Right cardiac atrium (tissue), 5 donors: ENCODE measurements at regions not wholly inside any gene's neighbourhood (a gene's known extent, or its start where the extent isn't known, plus 50 kb on each side); places are given as distances from the start of the nearest gene placed in this dataset.
"Not testable (repeated sequence)": the region's sequence is repeated elsewhere in the genome, so short reads cannot be mapped to it uniquely, and the experiment has no call there.

Experiments used
- ATAC-seq, 2 donors: fragments of 200-7000 bp; cut with Tn5 transposase; one replicate each; pipeline versions ENCODE4 v1.8.0 to v1.9.1; 2020; ENCODE audit warnings: moderate library complexity in 2 of 2, mild to moderate bottlenecking in 1 of 2
- DNase-seq, 3 donors: peaks; one replicate each; pipeline ENCODE4 v3.0.0-alpha.2; 2020
- H3K27ac ChIP-seq: one replicate; pipeline ENCODE4 v1.5.1; 2013; ENCODE audit warnings: mild to moderate bottlenecking, low read length, control low read depth, moderate library complexity
- H3K27me3 ChIP-seq: one replicate; pipeline ENCODE4 v1.6.1; 2013; ENCODE audit not compliant: control insufficient read depth, insufficient read depth
- H3K4me1 ChIP-seq: one replicate; pipeline ENCODE4 v1.6.1; 2013; ENCODE audit warnings: low read length; ENCODE audit not compliant: control insufficient read depth, insufficient read depth
- H3K4me3 ChIP-seq: one replicate; pipeline ENCODE4 v1.5.1; 2013; ENCODE audit warnings: low read length, control low read depth
- H3K9me3 ChIP-seq: one replicate; pipeline ENCODE4 v1.6.1; 2013; ENCODE audit warnings: low read length; ENCODE audit not compliant: control insufficient read depth
- WGBS: extraction: QIAGEN DNeasy Blood & Tissue Kit; methylation state at CpG from one replicate; pipeline ENCODE4 v1.1.7; 2013; 5-methylcytosine and 5-hydroxymethylcytosine counted together
- intact Hi-C, 4 donors: fragments of 100-400 bp; cut with DNase I; formaldehyde crosslinking; loops; one replicate each; pipeline versions ENCODE4 v1.11.0 to v1.14.0; 2022 to 2023
- donor health status: healthy with polysubstance abuse.
- donor health status: DM: no; HTN: yes; CAD: no.
- donor health status: DM: no; HTN: no; CAD: no.
- donor health status: DM: no; HTN: yes; CAD: no; lungs with severe emphysema.
- donor health status: DM: yes; HTN: yes; CAD: no.

DNA sequence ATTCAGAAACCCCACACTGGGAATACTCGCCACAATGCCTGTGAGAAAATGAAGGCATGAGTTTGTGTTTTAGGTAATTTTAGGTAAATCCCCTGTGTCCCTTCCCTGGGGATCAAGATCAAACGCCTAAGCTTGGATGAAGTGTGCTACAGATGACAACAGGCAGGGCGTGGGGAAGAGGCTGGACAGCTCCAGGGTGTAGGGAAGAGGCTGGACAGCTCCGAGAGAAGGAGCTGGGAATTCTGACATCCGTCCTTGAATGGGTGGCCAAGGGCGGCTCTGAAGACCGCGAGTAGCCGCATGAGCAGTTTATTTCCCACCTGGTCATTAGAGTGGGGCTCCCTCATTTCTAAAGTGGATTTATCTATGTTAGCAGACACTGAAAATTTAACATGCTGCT, 109.7 kb downstream of the RAMP3 start:
- ATAC-seq (no peak), DNase-seq (no peak)
- no peaks in the 10 kb centered on the region for H3K4me1 ChIP-seq
- intact Hi-C loops, result no loop called here
- H3K4me3 ChIP-seq, result no peak overlapping the region
- 45% methylated on average over 9 of the region's 9 CpGs for WGBS
- no peaks in the 10 kb centered on the region for H3K9me3 ChIP-seq
- H3K27ac ChIP-seq, result no peak overlapping the region
- H3K27me3 ChIP-seq, result no peaks in the 10 kb centered on the region

DNA sequence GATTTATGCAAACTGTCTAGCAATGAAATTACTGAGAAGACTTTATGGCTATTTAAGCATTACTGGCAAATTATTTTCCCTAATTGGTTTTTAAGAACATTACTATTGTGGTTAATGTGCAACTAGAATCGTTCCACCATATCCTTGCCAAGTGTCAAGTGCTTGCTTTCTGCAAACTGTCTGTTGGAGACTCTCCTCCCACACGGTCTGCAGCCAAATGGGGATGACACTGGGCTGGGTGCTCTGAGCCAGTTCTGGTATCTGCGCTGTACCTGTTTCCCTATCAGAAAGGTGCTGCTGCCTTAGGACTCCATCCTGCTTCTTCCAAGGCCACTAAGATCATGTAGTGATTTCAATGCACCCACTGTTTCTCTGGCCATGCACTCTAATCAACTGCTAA, 110.4 kb downstream of the RAMP3 start:
- WGBS, result 75% methylated on average over 3 of the region's 3 CpGs
- Histone ChIP-seq H3K9me3 (no peaks in the 10 kb centered on the region), H3K4me1 (no peaks in the 10 kb centered on the region), H3K27me3 (no peaks in the 10 kb centered on the region), H3K4me3 (no peak overlapping the region), H3K27ac (no peak overlapping the region)
- no peak for DNase-seq
- intact Hi-C loops, result no loop called here
- ATAC-seq, result no peak

DNA sequence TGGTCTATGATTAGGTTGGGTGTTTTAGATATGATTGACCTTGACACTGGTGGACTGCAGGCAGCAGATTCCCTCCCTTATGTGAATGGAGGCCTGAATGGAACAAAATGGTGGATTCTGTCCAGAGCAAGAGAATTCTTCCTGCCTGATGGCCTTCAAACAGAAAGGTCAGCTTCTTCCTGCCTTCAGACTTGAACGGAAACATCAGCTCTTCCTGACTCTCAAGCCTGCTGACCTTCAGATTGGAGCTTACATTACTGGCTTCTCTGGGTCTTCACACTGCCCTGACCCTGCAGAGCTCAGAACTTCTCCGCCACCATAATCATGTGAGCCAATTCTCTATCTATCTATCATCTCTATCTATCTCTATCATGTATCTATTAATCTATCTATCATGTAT, 111.6 kb downstream of the RAMP3 start:
- Histone ChIP-seq H3K4me1 (no peaks in the 10 kb centered on the region), H3K9me3 (no peaks in the 10 kb centered on the region), H3K4me3 (no peak overlapping the region), H3K27ac (no peak overlapping the region), H3K27me3 (no peaks in the 10 kb centered on the region)
- 78% methylated on average over 2 of the region's 2 CpGs for WGBS
- DNase-seq (no peak), ATAC-seq (no peak)
- intact Hi-C loops, result no loop called here

DNA sequence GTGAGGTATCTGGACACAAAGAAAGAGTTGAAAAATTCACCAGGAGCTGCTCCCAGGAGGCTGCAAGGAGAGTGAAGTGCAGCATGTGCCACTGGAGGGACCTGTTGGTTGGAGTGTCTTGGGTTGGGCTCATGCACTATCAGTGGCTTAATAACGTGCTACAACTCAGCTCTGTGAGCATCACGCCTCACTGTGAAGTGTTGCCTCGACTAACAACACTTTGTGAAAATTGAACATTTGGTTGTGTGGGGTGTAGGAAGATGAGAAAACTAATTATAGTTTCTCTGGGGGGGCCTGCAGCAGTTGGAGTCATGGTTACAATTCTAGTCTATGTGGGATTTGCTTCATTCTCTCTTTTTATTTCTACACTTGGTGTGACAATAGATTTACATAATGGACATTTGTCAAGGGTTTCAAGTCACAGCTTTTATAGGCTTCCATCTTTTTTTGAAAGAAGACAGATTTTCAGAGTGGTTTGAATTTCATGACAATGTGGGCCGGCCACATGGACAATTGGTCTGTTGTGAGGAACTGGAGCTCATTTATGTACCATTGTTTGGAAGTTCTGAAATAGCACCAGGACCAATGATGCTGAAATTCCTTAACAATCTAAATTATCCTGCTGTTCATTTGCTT, 121.3 kb downstream of the RAMP3 start:
- intact Hi-C loops, result no loop called here
- 65% methylated on average over 4 of the region's 4 CpGs for WGBS
- Histone ChIP-seq H3K27ac (no peak overlapping the region), H3K9me3 (no peaks in the 10 kb centered on the region), H3K27me3 (no peaks in the 10 kb centered on the region), H3K4me3 (no peak overlapping the region), H3K4me1 (no peaks in the 10 kb centered on the region)
- no peak for DNase-seq
- no peak for ATAC-seq

DNA sequence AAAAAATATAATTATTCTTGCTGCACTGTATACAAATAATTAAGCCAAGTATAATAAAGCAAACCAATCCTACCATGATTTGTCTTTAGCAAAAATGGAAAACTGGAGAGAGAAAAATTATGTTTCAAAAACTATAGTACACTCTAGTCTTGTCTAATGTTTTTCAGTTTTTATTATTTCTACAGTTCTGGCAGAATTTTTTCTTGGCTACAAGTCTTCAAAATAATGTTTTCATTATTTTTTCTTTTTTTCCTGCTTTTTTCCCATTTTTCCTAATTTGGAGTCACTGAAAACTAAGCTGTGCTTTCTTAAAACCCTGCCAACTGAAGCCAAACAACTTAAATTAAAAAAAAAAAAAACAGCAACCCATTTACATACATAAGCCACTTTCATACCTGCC, 132.0 kb downstream of the RAMP3 start:
- H3K27ac ChIP-seq, H3K4me1 ChIP-seq, intact Hi-C loops, H3K27me3 ChIP-seq, H3K9me3 ChIP-seq, DNase-seq, H3K4me3 ChIP-seq, ATAC-seq: not testable (repeated sequence)

DNA sequence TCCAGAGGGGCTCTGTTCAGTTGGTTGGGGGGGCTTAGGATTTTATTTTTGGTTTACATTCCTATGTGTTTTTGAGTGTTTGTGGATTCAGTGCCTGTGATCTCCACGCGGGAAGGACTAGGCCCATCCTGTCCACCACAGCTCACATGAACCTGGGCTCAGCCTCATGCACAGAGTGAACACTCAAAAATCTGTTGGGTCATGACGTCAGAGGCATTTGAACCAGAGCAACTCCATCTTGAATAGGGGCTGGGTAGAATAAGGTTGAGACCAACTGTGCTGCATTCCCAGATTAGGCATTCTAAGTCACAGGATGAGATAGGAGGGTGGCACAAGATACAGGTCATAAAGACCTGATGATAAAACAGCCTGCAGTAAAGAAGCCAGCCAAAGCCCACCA, 133.3 kb downstream of the RAMP3 start:
- 68% methylated on average over 3 of the region's 3 CpGs for WGBS
- H3K27me3 ChIP-seq, result no peaks in the 10 kb centered on the region
- no peak for DNase-seq
- peaks cover 8% of the 10 kb centered on the region for H3K4me1 ChIP-seq
- ATAC-seq, result no peak
- no peak overlapping the region for H3K27ac ChIP-seq
- intact Hi-C loops, result no loop called here
- H3K4me3 ChIP-seq, result no peak overlapping the region
- H3K9me3 ChIP-seq, result no peaks in the 10 kb centered on the region

DNA sequence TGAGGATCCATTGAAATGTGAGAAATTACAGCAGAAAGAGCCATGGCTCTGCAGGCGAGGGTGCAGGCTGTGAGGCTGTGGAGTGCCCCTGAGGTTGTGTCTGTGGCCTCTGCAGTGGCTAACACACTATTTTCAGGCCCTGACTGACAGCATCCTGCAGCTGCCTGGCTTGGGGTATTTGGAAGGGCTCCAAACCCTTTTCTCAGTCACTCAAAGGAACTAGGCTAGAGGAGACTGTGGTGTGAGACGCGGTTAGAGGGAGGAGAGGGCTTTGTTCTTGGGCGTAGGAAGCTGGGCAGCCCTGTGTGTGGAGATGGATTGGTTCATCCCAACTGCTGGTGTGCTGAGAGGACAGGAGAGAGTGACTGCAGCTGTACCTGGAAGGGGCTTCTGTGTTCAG, 134.9 kb downstream of the RAMP3 start:
- H3K4me1 ChIP-seq, result peaks cover 8% of the 10 kb centered on the region
- WGBS, result 25% methylated on average over 4 of the region's 4 CpGs
- DNase-seq (peak in 1 of 3 donors; percentile 35), ATAC-seq (peak; percentile 27 to 29)
- H3K27me3 ChIP-seq, result no peaks in the 10 kb centered on the region
- peak overlapping the region; percentile 16 for H3K27ac ChIP-seq
- intact Hi-C loops, result no loop called here
- H3K9me3 ChIP-seq, result no peaks in the 10 kb centered on the region
- no peak overlapping the region for H3K4me3 ChIP-seq

DNA sequence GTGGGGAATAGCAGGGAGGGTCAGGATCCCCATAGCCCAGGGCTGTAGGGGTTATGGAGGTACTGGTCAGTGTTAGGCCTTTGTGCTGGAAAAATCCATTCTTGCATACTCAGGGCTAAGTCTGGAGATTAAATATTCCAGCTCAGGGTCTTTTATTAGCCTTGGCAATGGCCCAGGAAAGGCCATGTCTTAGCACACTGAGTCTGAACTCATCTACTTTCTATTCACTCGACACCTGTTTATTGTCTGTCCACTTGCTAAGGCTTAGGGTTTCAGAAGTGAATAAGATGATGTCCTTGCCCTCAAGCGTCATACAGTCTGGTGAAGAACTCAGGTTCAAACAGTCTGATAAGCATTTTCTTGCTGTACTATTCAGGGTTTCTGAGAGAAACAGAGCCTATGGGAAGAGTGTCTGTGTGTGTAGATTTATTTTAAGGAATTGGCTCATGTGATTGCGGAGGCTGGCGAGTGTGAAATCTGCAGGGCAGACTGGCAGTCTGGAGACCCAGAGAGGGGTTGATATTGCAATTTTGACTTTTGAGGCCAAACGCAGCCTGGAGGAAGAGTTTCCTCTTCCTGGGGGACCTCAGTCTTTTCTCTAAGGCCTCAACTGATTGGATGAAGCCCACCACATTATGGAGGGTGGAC, 135.8 kb downstream of the RAMP3 start:
- H3K9me3 ChIP-seq, result no peaks in the 10 kb centered on the region
- peak in 1 of 2 donors; percentile 19 for ATAC-seq
- H3K27me3 ChIP-seq, result no peaks in the 10 kb centered on the region
- H3K27ac ChIP-seq, result peak overlapping the region; percentile 22
- no peak overlapping the region for H3K4me3 ChIP-seq
- intact Hi-C loops, result no loop called here
- DNase-seq, result no peak
- H3K4me1 ChIP-seq, result peaks cover 8% of the 10 kb centered on the region
- 70% methylated on average over 5 of the region's 5 CpGs for WGBS

DNA sequence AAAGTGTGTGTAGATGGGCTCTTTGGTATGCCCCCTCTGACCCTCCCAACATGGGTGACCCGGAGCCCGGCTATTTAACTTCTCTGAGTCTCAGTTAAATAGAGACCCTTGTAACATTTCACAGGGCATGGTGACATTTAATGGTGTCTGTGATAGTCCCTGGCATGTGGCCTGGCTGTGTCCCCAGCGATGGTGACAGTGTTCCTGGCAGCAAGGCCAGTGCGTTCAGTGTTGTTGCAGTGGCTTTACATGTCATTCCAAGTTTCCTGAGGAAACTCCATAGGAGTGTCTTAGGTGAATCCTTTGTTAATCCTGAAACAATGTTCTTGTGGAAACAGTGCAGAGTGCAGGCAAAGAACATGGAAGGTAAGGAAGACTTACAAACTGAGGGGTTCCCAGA, 137.0 kb downstream of the RAMP3 start:
- intact Hi-C loops, result no loop called here
- 61% methylated on average over 4 of the region's 4 CpGs for WGBS
- H3K9me3 ChIP-seq, result no peaks in the 10 kb centered on the region
- no peak overlapping the region for H3K27ac ChIP-seq
- H3K27me3 ChIP-seq, result no peaks in the 10 kb centered on the region
- H3K4me3 ChIP-seq, result no peak overlapping the region
- H3K4me1 ChIP-seq, result peaks cover 8% of the 10 kb centered on the region
- peak; percentile 70 to 80 for ATAC-seq
- peak; percentile 23 to 73 (median 70) for DNase-seq

DNA sequence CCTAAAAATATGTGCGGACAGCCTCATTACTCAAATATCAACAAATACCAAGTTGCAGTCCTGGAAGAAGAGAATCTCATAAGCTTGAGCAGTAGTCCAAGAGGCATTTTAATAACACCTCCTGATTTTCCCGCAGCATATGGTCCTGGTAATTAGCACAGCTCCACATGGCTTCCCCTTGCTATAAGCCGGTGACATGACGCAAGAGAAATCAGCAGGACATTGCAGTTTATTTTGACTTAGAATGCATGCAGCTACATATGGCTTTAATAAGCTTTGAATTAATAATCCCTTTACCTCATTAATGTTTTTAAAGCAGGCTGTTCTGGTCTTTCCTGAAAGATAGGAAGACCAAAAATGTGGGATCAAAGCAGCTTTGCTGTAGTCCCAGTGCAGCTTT, 137.6 kb downstream of the RAMP3 start:
- H3K9me3 ChIP-seq, result no peaks in the 10 kb centered on the region
- 85% methylated on average over 4 of the region's 4 CpGs for WGBS
- H3K4me1 ChIP-seq, result peaks cover 8% of the 10 kb centered on the region
- H3K4me3 ChIP-seq, result no peak overlapping the region
- ATAC-seq (no peak), DNase-seq (no peak)
- no peaks in the 10 kb centered on the region for H3K27me3 ChIP-seq
- no peak overlapping the region for H3K27ac ChIP-seq
- intact Hi-C loops, result no loop called here

DNA sequence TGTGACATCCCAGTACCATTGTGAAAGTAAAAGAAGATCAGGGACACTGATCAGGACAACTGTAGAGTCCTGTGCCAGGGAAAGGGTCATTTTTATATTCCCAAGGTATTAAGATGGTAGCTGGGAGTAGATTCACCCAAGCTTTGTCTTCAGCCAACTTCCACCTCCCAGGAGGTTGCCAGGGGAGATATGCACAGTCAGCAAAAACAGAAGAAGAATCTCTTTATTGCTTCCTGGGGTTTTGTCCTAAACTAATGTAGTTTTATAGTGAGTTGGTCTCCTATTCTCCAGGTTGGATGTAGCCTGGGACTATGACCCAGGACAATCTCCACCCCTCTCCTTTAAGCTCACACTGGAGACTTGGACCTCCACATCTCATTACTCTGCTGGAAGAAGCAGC, 139.2 kb downstream of the RAMP3 start:
- H3K27ac ChIP-seq, result no peak overlapping the region
- H3K27me3 ChIP-seq, result no peaks in the 10 kb centered on the region
- H3K9me3 ChIP-seq, result no peaks in the 10 kb centered on the region
- H3K4me1 ChIP-seq, result peaks cover 8% of the 10 kb centered on the region
- ATAC-seq, result no peak
- intact Hi-C loops, result no loop called here
- DNase-seq, result no peak
- no peak overlapping the region for H3K4me3 ChIP-seq
